HFF-Myc (cell line): ENCODE measurements at regions not wholly inside any gene's neighbourhood (a gene's known extent, or its start where the extent isn't known, plus 50 kb on each side); places are given as distances from the start of the nearest gene placed in this dataset.
"Not testable (repeated sequence)": the region's sequence is repeated elsewhere in the genome, so short reads cannot be mapped to it uniquely, and the experiment has no call there.

ENCODE experiments used
- DNase-seq: peaks from one replicate; pipeline ENCODE4 v3.0.0-alpha.2; 2011; ENCODE audit warnings: low read depth; ENCODE audit errors: extremely low read depth
- H3K4me3 ChIP-seq: replicated peaks from 2 replicates; pipeline ENCODE4 v1.5.1; 2011; ENCODE audit warnings: low read depth, mild to moderate bottlenecking, control low read depth, low read length
- TF ChIP-seq, protein P1 (sequence below): IDR thresholded peaks from 2 replicates; pipeline ENCODE4 v1.5.1; 2012; ENCODE audit warnings: mild to moderate bottlenecking, low read depth, low read length, control low read depth; ENCODE audit errors: missing control alignments

DNA sequence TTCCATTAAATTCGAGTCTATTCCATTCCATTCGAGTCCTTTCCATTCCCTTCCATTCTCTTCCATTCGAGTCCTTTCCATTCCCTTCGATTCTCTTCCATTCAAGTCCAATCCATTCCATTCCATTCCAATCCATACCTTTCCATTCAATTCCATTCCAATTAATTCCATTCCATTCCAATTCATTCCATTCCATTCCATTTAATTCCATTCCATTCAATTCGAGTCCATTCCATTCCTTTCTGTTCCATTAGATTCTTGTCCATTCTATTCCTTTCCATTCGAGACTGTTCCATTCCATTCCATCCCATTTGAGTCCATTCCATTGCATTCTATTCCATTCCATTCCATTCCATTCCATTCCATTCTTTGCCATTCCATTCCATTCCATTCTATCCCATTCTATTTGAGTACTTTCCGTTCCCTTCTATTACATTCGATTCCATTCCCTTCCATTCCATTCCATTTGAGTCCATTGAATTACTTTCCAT lies 1130.0 kb downstream of the RPIA start:
- no peak for DNase-seq
- TF ChIP-seq, protein P1, sequence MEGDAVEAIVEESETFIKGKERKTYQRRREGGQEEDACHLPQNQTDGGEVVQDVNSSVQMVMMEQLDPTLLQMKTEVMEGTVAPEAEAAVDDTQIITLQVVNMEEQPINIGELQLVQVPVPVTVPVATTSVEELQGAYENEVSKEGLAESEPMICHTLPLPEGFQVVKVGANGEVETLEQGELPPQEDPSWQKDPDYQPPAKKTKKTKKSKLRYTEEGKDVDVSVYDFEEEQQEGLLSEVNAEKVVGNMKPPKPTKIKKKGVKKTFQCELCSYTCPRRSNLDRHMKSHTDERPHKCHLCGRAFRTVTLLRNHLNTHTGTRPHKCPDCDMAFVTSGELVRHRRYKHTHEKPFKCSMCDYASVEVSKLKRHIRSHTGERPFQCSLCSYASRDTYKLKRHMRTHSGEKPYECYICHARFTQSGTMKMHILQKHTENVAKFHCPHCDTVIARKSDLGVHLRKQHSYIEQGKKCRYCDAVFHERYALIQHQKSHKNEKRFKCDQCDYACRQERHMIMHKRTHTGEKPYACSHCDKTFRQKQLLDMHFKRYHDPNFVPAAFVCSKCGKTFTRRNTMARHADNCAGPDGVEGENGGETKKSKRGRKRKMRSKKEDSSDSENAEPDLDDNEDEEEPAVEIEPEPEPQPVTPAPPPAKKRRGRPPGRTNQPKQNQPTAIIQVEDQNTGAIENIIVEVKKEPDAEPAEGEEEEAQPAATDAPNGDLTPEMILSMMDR, result no peak
- no peak overlapping the region for H3K4me3 ChIP-seq

DNA sequence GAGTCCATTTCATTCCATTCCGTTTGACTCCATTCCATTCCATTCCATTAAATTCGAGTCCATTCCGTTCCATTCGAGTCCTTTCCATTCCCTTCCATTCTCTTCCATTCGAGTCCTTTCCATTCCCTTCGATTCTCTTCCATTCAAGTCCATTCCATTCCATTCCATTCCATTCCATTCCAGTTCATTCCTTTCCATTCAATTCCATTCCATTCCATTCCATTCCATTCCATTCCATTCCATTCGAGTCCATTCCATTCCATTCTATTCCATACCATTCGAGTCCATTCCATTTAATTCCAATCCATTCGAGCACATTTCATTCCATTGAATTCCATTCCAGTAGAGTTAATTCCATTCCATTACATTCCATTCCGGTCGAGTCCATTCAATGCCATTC lies 1130.9 kb downstream of the RPIA start:
- H3K4me3 ChIP-seq, DNase-seq: not testable (repeated sequence)

DNA sequence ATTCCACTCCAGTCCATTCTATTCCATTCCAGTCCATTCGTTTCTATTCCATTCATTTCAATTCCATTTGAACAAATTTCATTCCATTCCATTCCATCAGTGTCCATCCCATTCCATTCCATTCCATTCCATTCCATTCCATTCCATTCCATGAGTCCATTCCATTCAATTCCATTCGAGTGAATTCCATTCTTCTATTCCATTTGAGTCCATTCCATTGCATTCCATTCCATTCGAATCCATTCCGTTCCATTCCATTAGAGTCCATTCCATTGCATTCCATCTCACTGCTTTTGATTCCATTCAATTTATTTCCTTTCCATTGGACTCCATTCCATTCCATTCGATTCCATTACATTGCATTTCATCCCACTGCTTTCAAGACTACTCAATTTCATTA lies 1132.1 kb downstream of the RPIA start:
- DNase-seq, result no peak
- TF ChIP-seq, protein P1, result no peak
- no peak overlapping the region for H3K4me3 ChIP-seq

DNA sequence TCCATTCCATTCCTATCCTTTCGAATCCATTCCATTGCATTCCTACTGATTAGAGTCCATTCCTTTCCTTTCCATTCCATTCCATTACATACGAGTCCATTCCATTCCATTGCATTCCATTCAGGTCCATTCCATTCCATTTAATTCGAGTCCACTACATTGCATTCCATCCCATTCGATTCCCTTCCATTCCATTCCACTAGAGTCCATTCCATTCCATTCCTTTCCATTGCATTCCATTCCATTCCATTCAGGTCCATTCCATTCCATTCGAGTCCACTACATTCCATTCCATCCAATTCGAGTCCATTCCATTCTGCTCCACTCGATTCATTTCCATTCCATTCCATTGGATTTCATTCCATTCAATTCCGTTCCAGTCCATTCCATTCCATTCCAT lies 1133.6 kb downstream of the RPIA start:
- TF ChIP-seq, protein P1, result no peak
- no peak overlapping the region for H3K4me3 ChIP-seq
- DNase-seq, result no peak

DNA sequence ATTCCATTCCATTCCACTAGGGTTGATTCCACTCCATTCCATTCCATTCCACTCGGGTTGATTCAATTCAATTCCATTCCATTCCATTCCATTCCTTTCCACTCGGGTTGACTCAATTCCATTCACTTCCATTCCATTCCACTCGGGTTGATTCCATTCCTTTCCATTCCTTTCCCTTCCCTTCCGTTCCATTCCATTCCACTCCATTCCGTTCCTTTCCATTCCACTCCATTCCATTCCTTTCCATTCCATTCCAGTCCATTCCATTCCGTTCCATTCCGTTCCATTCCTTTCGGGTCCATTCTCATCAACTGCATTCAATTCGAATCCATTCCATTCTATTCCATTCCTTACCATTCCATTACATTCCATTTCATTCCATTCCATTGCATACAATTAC lies 1135.3 kb downstream of the RPIA start:
- not testable (repeated sequence) for DNase-seq, H3K4me3 ChIP-seq

DNA sequence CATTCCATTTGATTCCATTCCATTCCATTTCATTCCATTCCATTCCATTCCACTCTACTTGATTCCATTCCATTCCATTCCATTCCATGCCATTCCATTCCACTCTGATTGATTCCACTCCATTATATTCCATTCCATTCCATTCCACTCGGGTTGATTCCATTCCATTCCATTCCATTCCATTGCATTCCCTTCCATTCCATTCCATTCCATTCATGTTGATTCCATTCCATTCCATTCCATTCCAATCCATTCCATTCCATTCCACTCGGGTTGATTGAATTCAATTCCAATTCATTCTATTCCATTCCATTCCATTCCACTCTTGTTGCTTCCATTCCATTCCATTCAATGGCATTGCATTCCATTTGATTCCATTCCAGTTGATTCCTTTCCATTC lies 1136.4 kb downstream of the RPIA start:
- H3K4me3 ChIP-seq, DNase-seq: not testable (repeated sequence)

DNA sequence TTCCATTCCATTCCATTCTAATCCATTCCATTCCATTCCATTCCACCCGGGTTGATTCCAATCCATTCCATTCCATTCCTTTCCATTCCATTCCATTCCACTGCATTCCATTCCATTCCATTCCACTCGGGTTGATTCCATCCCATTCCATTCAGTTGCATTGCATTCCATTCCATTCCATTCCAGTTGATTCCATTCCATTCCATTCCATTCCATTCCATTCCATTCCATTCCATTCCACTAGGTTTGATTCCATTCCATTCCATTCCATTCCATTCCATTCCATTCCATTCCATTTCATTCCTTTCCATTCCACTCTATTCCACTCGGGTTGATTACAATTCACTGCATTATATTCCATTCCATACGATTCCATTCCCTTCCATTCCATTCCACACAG lies 1136.9 kb downstream of the RPIA start:
- DNase-seq, H3K4me3 ChIP-seq: not testable (repeated sequence)

DNA sequence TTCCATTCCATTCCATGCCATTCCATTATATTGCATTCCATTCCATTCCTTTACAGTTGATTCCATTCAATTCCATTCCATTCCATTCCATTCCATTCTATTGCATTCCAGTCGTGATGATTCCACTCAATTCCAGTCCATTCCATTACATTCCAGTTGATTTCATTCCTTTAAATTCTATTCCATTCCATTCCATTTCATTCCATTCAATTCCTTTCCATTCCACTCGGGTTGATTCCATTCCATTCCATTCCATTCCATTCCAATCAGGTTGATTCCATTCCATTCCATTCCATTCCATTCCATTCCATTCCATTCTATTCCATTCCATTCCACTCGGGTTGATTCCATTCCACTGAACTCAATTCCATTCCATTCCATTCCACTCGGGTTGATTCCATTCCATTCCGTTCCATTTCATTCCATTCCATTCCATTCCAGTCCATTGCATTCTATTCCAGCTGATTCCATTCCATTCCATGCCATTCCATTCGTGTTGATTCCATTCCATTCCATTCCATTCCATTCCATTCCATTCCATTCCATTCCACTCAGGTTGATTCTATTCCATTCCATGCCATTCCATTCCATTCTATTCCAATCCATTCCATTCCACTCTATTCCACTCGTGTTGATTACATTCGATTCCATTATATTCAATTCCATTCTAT lies 1137.6 kb downstream of the RPIA start:
- not testable (repeated sequence) for DNase-seq, H3K4me3 ChIP-seq

DNA sequence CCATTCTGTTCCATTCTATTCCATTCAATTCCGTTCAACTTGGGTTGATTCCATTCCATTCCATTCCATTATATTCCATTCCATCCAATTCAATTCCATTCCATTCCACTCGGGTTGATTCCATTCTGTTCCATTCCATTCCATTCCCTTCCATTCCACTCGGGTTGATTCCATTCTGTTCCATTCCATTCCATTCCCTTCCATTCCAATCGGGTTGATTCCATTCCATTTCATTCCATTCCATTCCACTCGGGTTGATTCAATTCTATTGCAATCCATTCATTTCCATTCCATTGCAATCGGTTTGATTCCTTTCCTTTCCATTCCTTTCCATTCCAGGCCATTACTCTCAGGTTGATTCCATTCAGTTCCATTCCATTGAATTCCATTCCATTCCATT lies 1138.4 kb downstream of the RPIA start:
- no peak overlapping the region for H3K4me3 ChIP-seq
- DNase-seq, result no peak
- TF ChIP-seq, protein P1, result no peak

DNA sequence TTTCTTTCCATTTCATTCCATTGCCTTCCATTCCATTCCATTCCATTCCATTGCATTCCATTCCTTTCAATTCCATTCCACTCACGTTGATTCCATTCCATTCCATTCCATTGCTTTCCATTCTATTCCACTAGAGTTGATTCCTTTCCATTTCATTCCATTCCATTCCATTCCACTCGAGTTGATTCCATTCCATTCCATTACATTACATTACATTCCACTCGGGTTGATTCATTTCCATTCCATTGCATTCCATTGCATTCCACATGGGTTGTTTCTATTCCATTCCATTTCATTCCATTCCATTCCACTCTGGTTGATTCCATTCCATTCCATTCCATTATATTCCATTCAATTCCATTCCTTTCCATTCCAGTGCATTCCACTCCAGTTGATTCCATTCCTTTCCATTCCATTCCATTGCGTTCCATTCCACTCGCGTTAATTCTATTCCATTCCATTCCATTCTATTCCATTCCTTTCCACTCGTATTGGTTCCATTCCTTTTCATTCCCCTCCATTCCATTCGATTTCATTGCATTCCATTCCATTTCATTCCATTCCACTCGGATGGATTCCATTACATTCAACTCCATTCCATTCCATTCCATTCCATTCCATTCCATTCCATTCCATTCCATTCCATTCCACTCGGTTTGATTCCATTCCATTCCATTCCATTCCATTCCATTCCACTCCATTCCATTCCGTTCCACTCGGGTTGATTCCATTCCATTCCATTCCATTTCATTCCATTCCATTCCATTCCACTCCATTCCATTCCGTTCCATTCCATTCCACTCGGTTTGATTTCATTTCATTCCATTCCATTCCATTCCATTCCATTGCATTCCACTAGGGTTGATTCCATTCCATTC lies 1139.1 kb downstream of the RPIA start:
- not testable (repeated sequence) for DNase-seq, H3K4me3 ChIP-seq
